H7 (cell line): ENCODE measurements at regions not wholly inside any gene's neighbourhood (a gene's known extent, or its start where the extent isn't known, plus 50 kb on each side); places are given as distances from the start of the nearest gene placed in this dataset.

Source experiments
- DNase-seq: peaks from one replicate; pipeline ENCODE4 v3.0.0; 2012
- H3K27me3 ChIP-seq: 2 replicates; pipeline ENCODE4 v1.6.0; 2011; ENCODE audit warnings: mild to moderate bottlenecking, low read length; ENCODE audit not compliant: control insufficient read depth, insufficient read depth
- H3K36me3 ChIP-seq: replicated peaks from 2 replicates; pipeline ENCODE4 v1.5.1; 2011; ENCODE audit warnings: low read length; ENCODE audit not compliant: control insufficient read depth, insufficient read depth
- H3K4me3 ChIP-seq: 2 replicates; pipeline ENCODE4 v1.5.1; 2011; ENCODE audit warnings: low read depth, mild to moderate bottlenecking, control low read depth, low read length, moderate library complexity; ENCODE audit not compliant: insufficient read depth

DNA sequence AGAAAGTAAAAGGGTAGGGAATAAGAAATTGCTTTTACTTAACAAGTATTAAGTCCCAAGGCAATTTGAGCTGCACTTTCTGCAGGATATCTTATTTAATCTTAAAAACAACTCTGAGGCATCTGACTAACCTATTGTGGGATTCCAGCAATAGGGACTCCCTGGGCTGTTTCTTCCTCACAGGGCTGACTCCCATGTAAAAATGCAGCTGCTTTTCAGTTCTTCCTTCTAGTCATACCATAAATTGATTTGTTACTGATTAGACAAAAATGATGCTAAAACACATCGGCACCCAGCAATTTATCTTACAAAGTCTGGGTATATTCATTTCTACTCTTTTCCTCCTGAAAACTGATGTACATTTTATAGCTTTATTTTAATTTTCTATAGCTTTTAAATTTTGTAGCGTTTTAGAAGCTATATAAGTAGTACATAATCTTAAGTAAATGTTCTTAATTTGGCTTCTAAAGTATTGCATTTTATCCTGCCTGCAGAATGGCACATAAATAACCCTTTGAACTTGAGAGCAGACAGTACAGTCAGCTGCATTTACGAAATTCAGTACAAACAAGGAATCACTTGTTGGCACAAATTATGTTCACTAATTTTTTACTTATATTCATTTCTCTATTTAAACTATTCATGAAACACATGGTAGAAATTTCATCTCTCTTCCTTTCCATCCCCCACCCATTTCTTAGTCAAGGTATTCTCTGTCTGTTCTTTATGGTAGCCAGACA lies 102.4 kb upstream of the FRY start:
- Histone ChIP-seq H3K27me3 (no peaks in the 10 kb centered on the region), H3K4me3 (no peak overlapping the region), H3K36me3 (no peaks in the 10 kb centered on the region)
- no peak for DNase-seq

DNA sequence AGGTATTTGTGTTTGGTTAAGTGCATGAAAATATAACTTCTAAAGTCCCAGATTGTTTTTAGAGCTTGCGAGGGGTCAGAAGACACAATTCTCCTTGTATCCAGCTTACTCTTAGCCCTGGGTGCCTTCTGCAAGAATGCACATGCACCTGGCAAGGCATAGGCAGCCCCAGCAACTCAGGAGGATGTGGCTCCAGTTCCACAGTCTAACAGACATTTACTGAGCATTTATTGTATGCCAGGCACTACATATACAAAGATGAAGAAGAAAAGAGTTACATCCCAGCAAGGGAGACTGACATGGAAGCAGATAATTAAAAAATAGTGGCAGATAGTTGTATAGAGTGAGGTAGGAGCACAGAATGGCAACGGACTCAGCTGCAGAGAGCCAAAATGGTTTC lies 101.1 kb upstream of the FRY start:
- Histone ChIP-seq H3K27me3 (no peaks in the 10 kb centered on the region), H3K4me3 (no peak overlapping the region), H3K36me3 (no peaks in the 10 kb centered on the region)
- DNase-seq, result no peak

DNA sequence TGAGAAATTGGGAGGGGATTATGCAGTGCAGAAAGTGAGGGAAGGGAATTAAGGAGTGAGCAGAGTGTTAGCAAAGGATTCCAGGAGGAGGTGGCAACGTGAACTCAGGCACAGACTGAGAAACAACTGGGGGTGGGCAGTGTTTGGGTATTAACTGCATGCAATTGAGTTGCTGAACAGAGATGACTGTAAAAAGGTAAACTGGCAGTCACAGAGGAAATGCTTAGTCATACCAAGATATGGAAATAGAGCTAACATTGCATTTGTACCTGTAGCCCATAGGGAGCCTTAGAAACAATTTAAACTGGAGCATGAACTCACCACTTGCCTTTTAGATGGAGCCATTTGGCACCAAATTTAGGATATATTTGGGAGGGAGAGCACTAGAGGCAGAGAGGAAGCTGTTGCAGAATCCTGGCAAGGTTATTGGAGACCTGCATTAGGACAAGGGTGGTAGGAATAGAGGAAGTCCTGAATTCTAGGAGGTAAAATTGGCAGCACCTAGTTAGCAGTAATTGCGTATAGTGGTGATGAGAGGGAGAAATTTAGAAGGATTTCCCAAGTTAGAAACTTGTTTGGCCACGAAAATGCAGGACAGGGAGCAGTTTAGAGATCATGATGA lies 100.6 kb upstream of the FRY start:
- H3K36me3 ChIP-seq, result no peaks in the 10 kb centered on the region
- no peak for DNase-seq
- no peaks in the 10 kb centered on the region for H3K27me3 ChIP-seq
- H3K4me3 ChIP-seq, result no peak overlapping the region

DNA sequence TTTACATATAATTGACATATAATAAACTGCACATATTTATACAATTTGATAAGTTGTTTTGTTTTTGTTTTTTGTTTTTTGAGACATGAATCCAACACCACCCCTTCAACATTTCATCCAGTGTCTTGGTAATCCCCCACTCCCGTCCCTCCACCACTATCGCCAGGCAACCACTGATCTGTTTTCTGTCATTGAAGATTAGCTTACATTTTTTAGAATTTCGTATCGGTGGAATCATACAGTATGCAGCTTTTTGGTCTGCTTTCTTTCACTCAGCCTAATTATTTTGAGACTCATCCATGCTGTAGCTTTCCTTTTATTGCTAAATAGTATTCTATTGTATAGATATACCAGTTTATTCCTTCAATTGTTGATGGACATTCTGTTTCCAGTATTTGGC lies 94.1 kb upstream of the FRY start:
- no peak for DNase-seq
- no peaks in the 10 kb centered on the region for H3K36me3 ChIP-seq
- no peaks in the 10 kb centered on the region for H3K27me3 ChIP-seq
- no peak overlapping the region for H3K4me3 ChIP-seq

DNA sequence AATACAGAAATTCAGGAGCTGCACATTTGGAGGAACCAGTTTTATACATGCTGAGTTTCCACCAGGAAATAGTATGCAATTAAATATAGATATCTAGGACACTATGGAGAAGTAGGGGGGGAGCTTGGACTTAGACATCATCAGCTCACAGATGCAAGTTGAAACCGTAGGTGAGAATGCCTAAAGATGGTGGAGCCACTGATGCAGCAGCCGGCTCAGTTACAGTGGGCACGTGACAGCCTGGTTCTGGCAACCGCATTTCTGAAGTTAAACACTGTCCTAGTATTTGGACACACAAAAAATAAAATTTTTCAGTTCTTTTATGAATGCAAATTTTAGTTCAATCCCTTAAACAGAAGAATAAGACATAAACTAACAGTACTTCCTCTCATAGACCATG lies 91.5 kb upstream of the FRY start:
- Histone ChIP-seq H3K4me3 (no peak overlapping the region), H3K27me3 (no peaks in the 10 kb centered on the region), H3K36me3 (no peaks in the 10 kb centered on the region)
- DNase-seq, result no peak

DNA sequence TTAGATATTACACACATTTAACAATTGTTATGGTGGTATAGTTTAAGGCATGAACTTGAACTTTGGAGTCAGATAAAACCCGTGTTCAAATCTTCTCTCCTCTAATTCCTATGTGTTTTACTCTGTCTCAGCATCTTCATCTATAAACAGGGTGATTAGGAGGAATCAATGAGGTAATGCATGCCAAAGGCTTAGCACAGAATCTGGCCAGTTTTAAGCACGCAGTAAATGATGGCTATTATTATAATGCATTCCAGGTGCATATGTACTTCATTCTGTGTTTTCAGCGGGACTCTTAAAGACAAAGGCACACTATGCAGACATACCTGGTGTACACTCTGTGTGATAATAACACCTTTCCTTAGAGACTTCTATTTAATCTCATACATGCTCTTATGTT lies 88.0 kb upstream of the FRY start:
- Histone ChIP-seq H3K27me3 (no peaks in the 10 kb centered on the region), H3K4me3 (no peak overlapping the region), H3K36me3 (no peaks in the 10 kb centered on the region)
- no peak for DNase-seq

DNA sequence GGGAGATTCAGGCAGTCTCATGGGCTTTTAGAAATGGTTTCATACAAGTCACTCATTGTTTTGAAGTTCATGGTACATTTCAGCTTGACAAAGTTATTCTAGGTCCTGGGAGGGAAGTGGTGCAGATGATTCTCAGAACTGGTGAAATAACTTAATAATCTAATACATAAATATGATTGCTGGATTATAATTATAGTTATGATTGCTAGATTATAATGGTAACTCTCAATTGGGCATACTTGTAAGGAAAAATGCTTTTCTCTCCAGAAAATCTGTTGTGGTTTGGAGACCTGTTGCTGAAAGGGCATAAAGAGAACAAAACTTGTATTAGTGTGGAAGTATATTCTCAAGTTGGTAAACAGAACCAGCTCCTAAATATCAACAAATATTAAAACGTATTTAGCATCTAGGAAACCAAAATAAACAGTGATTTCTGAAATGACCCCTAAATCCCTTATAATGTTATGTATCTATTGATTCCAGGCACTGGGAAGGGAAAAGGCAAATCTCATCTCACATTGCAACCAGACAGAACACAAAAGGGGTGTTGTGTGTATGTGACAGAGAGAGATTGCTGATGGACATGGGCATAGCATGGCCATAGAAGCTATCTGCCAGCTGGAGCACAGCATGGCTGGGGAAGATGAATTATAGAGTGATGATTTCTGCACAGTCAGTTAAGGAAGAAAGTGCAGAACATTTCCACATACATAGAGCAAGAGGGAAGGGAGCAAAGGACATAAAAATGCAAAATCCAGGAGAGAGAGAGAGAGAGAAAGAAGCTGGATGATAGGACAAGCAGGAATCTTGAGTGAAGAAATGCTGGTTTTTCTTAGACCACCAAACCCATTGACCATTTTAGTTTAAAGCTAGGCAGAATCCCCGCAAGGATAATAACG lies 87.1 kb upstream of the FRY start:
- DNase-seq, result no peak
- Histone ChIP-seq H3K4me3 (no peak overlapping the region), H3K36me3 (no peaks in the 10 kb centered on the region), H3K27me3 (no peaks in the 10 kb centered on the region)

DNA sequence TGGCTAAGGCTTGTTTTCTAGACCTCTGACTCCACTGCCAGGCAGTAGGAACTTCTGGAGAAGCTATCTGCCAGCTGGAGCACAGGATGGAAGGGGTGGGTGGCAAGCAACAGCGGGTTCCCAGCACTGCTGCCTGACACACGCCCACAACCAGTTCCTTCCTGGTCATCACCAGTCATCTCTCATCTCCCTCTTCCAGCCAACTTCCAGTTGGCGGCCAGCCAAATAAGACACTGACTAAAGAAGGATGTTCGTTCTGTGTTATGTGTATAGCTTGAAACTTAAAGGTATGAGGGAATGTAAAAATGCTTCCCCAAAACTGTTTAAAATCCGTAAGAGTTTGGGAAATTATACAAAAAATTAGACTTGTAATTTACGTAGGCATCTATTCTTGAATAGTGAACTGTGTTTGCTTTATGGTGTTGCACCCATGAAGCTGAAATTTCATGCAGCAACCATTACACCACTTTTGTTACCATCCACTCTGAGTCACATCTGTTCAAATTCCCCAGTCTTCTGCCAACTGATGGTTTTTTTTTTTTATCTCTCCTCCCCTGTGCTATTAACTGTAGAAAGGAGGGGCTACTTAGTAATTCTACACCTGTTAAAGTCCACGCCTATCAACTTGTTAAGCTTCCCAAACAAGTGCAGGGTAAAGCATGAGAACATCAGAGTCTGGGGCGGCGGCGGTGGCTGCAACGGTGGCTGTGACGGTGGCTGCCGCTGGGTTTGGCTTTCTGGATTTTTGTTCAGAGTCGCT lies 86.2 kb upstream of the FRY start:
- DNase-seq, result peak; percentile 53
- Histone ChIP-seq H3K4me3 (no peak overlapping the region), H3K36me3 (no peaks in the 10 kb centered on the region), H3K27me3 (no peaks in the 10 kb centered on the region)

DNA sequence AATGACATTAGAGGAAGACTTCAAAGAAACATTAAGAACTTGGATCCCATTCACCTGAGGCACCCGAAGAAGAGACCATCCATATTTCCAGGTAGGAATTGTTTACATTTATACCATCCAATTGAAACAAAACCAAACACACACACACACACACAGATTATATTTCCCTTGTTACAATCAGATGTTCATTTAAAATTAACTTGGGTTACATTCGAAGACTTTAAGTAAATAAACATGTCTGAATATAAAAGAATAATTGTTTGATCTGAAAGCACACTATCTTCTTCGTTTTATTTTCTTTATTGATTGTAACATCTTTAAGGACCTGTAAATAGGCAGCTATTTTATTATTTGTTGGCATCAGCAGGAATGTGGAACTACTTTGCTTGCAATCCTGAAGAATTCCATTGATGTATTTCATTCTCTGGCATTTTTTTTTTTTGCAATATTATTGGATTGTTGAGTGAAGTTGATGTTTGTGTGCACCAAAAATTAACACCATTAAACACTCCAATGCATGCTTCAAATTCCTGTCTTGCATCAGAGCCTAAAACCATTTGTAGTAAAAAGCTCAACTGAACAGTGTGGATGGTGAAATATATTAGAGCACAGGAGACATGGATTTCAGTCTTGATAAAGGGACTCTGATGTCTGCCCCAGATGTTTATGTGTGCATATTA lies 85.3 kb upstream of the FRY start:
- Histone ChIP-seq H3K27me3 (no peaks in the 10 kb centered on the region), H3K36me3 (no peaks in the 10 kb centered on the region), H3K4me3 (no peak overlapping the region)
- no peak for DNase-seq

DNA sequence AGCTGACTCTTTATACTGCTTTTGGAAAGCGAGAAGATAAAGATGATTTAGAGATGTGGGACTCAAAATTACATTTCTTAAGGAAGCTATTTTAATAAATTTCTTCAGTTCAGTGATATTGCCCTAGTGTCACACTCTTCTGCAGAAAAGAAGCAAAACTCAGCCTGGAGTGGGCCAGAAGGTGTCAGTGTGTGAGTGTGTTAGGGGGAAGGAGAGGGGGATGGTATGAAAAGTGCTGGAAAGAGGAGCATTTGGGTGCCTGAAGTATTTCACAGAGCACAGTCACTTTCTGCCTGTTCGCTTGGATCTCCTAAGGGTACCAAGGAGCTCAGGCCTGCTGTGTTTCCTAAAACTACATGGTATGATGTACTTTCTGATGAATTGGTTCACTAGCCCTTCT lies 84.5 kb upstream of the FRY start:
- H3K36me3 ChIP-seq, result no peaks in the 10 kb centered on the region
- DNase-seq, result peak; percentile 33
- no peak overlapping the region for H3K4me3 ChIP-seq
- no peaks in the 10 kb centered on the region for H3K27me3 ChIP-seq

DNA sequence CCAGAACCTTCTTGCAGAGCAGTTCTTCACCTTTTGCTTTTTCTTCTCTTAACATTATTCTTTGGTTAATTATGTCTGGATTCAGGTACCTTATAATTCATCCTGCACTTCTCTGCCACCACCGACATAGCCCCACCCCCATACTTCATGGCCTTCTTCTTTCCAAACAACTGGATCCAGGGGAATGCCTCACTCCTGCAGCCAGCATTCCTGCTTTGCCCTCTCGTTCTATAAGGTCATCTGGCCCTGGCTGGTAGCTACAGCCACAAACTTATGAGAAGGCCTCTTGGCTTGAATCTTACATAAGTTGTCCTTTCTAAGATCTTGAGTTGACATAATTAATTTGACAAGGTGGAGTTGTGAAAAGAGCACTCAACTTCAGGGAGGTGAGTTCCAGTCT lies 84.1 kb upstream of the FRY start:
- Histone ChIP-seq H3K4me3 (no peak overlapping the region), H3K27me3 (no peaks in the 10 kb centered on the region), H3K36me3 (no peaks in the 10 kb centered on the region)
- no peak for DNase-seq

DNA sequence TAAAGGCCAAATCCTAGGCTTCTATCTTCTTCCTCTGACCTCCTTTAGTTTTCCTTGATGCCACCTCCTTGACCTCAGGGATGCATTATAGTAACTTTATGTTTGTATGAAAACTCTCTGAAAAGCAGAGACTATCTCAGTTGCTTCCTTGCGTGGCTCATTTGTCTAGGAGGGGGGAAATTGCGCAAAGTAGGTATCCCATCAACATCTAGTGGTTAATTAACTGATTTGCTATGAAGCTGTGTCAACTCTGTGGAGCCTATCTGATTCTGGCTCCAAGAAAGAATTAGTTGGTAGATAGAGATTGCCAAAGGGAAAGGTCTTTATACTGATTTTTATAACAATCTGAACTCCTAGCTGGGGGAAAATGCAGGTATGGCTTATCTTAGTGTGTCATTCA lies 82.1 kb upstream of the FRY start:
- H3K4me3 ChIP-seq, result no peak overlapping the region
- no peaks in the 10 kb centered on the region for H3K36me3 ChIP-seq
- DNase-seq, result no peak
- H3K27me3 ChIP-seq, result no peaks in the 10 kb centered on the region

DNA sequence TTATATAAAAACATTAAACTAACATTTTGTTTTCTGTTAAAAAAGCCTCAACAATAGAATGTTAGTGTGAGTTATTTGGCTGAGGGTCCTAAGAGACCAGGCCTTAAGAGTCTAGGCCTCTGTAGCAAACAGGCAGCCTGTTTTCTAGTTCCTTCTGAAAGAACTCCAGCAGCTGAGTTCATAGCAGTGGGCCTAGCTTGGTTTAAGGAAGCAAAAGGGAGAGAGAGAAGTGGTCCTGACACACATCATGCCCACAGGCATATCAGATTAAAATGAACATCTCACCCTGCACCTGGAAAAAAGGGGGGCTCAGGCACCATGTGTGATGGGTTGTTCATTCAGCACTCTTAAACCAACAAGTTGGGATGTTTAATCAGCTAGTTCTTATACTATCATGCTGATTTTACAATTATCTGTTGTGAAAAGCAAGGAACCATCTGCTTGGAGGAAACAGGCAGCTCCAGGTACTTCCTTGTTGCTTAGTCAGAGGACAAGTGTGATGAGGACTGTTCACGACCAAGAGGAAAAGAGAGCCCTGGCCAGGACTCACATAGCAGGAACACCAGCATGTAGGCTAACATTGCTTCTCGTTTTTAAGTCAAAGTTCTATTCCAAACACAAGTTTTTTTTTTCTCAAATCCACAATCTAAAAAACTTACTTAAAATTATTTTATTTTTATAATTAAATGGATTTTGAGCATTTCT lies 81.3 kb upstream of the FRY start:
- no peak for DNase-seq
- H3K27me3 ChIP-seq, result no peaks in the 10 kb centered on the region
- no peak overlapping the region for H3K4me3 ChIP-seq

More for the DNA sequence above, 81.3 kb upstream of the FRY start:
- no peaks in the 10 kb centered on the region for H3K36me3 ChIP-seq
